ENCODE measurements at regions not wholly inside any gene's neighbourhood (a gene's known extent, or its start where the extent isn't known, plus 50 kb on each side); places are given as distances from the start of the nearest gene placed in this dataset.

- CTCF ChIA-PET = no interaction called here
- no peak overlapping the region for H3K4me3 ChIP-seq (ENCODE audit: control insufficient read depth in 1 of 7, extremely low read depth in 1 of 7, insufficient read depth in 4 of 7, low read depth in 2 of 7, low read length in 6 of 7)
- no peak overlapping the region for H3K27ac ChIP-seq (ENCODE audit: insufficient read depth in 1 of 2, low read depth in 1 of 2, low read length in 2 of 2, poor library complexity in 1 of 2, severe bottlenecking in 2 of 2)
- no peaks in the 10 kb centered on the region for H3K4me1 ChIP-seq (ENCODE audit: control extremely low read depth in 1 of 4, control insufficient read depth in 4 of 4, insufficient read depth in 4 of 4, low read length in 3 of 4)
- H3K27me3 ChIP-seq (replicated peaks in 2 of 5; ENCODE audit: control insufficient read depth in 4 of 5, insufficient read depth in 5 of 5, low read length in 4 of 5) = no peaks in the 10 kb centered on the region
- POLR2A ChIA-PET = no interaction called here
- no peaks in the 10 kb centered on the region for H3K9me3 ChIP-seq (ENCODE audit: control extremely low read depth in 1 of 5, control insufficient read depth in 4 of 5, insufficient read depth in 2 of 5, low read depth in 1 of 5, low read length in 4 of 5)
- H3K36me3 ChIP-seq (ENCODE audit: control insufficient read depth in 4 of 4, insufficient read depth in 4 of 4, low read length in 3 of 4) = no peaks in the 10 kb centered on the region
- 40% methylated on average over 1 of the region's 3 CpGs for WGBS (ENCODE audit: insufficient coverage)
- DNase-seq = no peak
These were observed 244.2 kb upstream of the NR3C2 start for GRCh38 chr4:148686449-148686848.

GRCh38 chr4:148684638-148685037 is 242.4 kb upstream of the NR3C2 start:
- POLR2A ChIA-PET = no interaction called here

GRCh38 chr4:148680884-148681283 is 238.7 kb upstream of the NR3C2 start:
- H3K4me1 ChIP-seq (ENCODE audit: control extremely low read depth in 1 of 4, control insufficient read depth in 4 of 4, insufficient read depth in 4 of 4, low read length in 3 of 4) = no peaks in the 10 kb centered on the region
- CTCF ChIA-PET = no interaction called here
- no peak overlapping the region for H3K27ac ChIP-seq (ENCODE audit: insufficient read depth in 1 of 2, low read depth in 1 of 2, low read length in 2 of 2, poor library complexity in 1 of 2, severe bottlenecking in 2 of 2)
- H3K9me3 ChIP-seq (ENCODE audit: control extremely low read depth in 1 of 5, control insufficient read depth in 4 of 5, insufficient read depth in 2 of 5, low read depth in 1 of 5, low read length in 4 of 5) = no peaks in the 10 kb centered on the region
- WGBS (ENCODE audit: insufficient coverage) = 64% methylated on average over 2 of the region's 2 CpGs
- no peaks in the 10 kb centered on the region for H3K36me3 ChIP-seq (ENCODE audit: control insufficient read depth in 4 of 4, insufficient read depth in 4 of 4, low read length in 3 of 4)
- H3K4me3 ChIP-seq (ENCODE audit: control insufficient read depth in 1 of 7, extremely low read depth in 1 of 7, insufficient read depth in 4 of 7, low read depth in 2 of 7, low read length in 6 of 7) = no peak overlapping the region
- POLR2A ChIA-PET = no interaction called here
- no peak for DNase-seq
- no peaks in the 10 kb centered on the region for H3K27me3 ChIP-seq (replicated peaks in 2 of 5; ENCODE audit: control insufficient read depth in 4 of 5, insufficient read depth in 5 of 5, low read length in 4 of 5)

More at GRCh38 chr4:148684638-148685037, 242.4 kb upstream of the NR3C2 start:
- H3K36me3 ChIP-seq (ENCODE audit: control insufficient read depth in 4 of 4, insufficient read depth in 4 of 4, low read length in 3 of 4) = no peaks in the 10 kb centered on the region
- no peak for DNase-seq
- H3K27me3 ChIP-seq (replicated peaks in 2 of 5; ENCODE audit: control insufficient read depth in 4 of 5, insufficient read depth in 5 of 5, low read length in 4 of 5) = no peaks in the 10 kb centered on the region
- H3K4me3 ChIP-seq (ENCODE audit: control insufficient read depth in 1 of 7, extremely low read depth in 1 of 7, insufficient read depth in 4 of 7, low read depth in 2 of 7, low read length in 6 of 7) = no peak overlapping the region
- CTCF ChIA-PET = no interaction called here
- no peak overlapping the region for H3K27ac ChIP-seq (ENCODE audit: insufficient read depth in 1 of 2, low read depth in 1 of 2, low read length in 2 of 2, poor library complexity in 1 of 2, severe bottlenecking in 2 of 2)
- 100% methylated on average over 1 of the region's 1 CpG for WGBS (ENCODE audit: insufficient coverage)
- no peaks in the 10 kb centered on the region for H3K9me3 ChIP-seq (ENCODE audit: control extremely low read depth in 1 of 5, control insufficient read depth in 4 of 5, insufficient read depth in 2 of 5, low read depth in 1 of 5, low read length in 4 of 5)
- no peaks in the 10 kb centered on the region for H3K4me1 ChIP-seq (ENCODE audit: control extremely low read depth in 1 of 4, control insufficient read depth in 4 of 4, insufficient read depth in 4 of 4, low read length in 3 of 4)

- CTCF ChIA-PET = no interaction called here
- no peak overlapping the region for H3K27ac ChIP-seq (ENCODE audit: insufficient read depth in 1 of 2, low read depth in 1 of 2, low read length in 2 of 2, poor library complexity in 1 of 2, severe bottlenecking in 2 of 2)
- no peaks in the 10 kb centered on the region for H3K36me3 ChIP-seq (ENCODE audit: control insufficient read depth in 4 of 4, insufficient read depth in 4 of 4, low read length in 3 of 4)
- H3K9me3 ChIP-seq (ENCODE audit: control extremely low read depth in 1 of 5, control insufficient read depth in 4 of 5, insufficient read depth in 2 of 5, low read depth in 1 of 5, low read length in 4 of 5) = no peaks in the 10 kb centered on the region
- POLR2A ChIA-PET = no interaction called here
- DNase-seq = no peak
- no peaks in the 10 kb centered on the region for H3K27me3 ChIP-seq (replicated peaks in 2 of 5; ENCODE audit: control insufficient read depth in 4 of 5, insufficient read depth in 5 of 5, low read length in 4 of 5)
- no peaks in the 10 kb centered on the region for H3K4me1 ChIP-seq (ENCODE audit: control extremely low read depth in 1 of 4, control insufficient read depth in 4 of 4, insufficient read depth in 4 of 4, low read length in 3 of 4)
- H3K4me3 ChIP-seq (ENCODE audit: control insufficient read depth in 1 of 7, extremely low read depth in 1 of 7, insufficient read depth in 4 of 7, low read depth in 2 of 7, low read length in 6 of 7) = no peak overlapping the region
These were observed 234.1 kb upstream of the NR3C2 start for GRCh38 chr4:148676344-148676743.

GRCh38 chr4:148674876-148675275 is 232.7 kb upstream of the NR3C2 start:
- Histone ChIP-seq H3K27ac (ENCODE audit: insufficient read depth in 1 of 2, low read depth in 1 of 2, low read length in 2 of 2, poor library complexity in 1 of 2, severe bottlenecking in 2 of 2) (no peak overlapping the region), H3K36me3 (ENCODE audit: control insufficient read depth in 4 of 4, insufficient read depth in 4 of 4, low read length in 3 of 4) (no peaks in the 10 kb centered on the region), H3K4me3 (ENCODE audit: control insufficient read depth in 1 of 7, extremely low read depth in 1 of 7, insufficient read depth in 4 of 7, low read depth in 2 of 7, low read length in 6 of 7) (no peak overlapping the region), H3K4me1 (ENCODE audit: control extremely low read depth in 1 of 4, control insufficient read depth in 4 of 4, insufficient read depth in 4 of 4, low read length in 3 of 4) (no peaks in the 10 kb centered on the region), H3K27me3 (replicated peaks in 2 of 5; ENCODE audit: control insufficient read depth in 4 of 5, insufficient read depth in 5 of 5, low read length in 4 of 5) (no peaks in the 10 kb centered on the region), H3K9me3 (ENCODE audit: control extremely low read depth in 1 of 5, control insufficient read depth in 4 of 5, insufficient read depth in 2 of 5, low read depth in 1 of 5, low read length in 4 of 5) (no peaks in the 10 kb centered on the region)
- no peak for DNase-seq
- POLR2A ChIA-PET = no interaction called here
- CTCF ChIA-PET = no interaction called here
- 100% methylated on average over 2 of the region's 3 CpGs for WGBS (ENCODE audit: insufficient coverage)

GRCh38 chr4:148664636-148665035 is 222.4 kb upstream of the NR3C2 start:
- WGBS (ENCODE audit: insufficient coverage) = 100% methylated on average over 3 of the region's 5 CpGs
- Histone ChIP-seq H3K4me1 (ENCODE audit: control extremely low read depth in 1 of 4, control insufficient read depth in 4 of 4, insufficient read depth in 4 of 4, low read length in 3 of 4) (no peaks in the 10 kb centered on the region), H3K27me3 (replicated peaks in 2 of 5; ENCODE audit: control insufficient read depth in 4 of 5, insufficient read depth in 5 of 5, low read length in 4 of 5) (no peaks in the 10 kb centered on the region), H3K4me3 (ENCODE audit: control insufficient read depth in 1 of 7, extremely low read depth in 1 of 7, insufficient read depth in 4 of 7, low read depth in 2 of 7, low read length in 6 of 7) (no peak overlapping the region), H3K36me3 (ENCODE audit: control insufficient read depth in 4 of 4, insufficient read depth in 4 of 4, low read length in 3 of 4) (no peaks in the 10 kb centered on the region), H3K27ac (ENCODE audit: insufficient read depth in 1 of 2, low read depth in 1 of 2, low read length in 2 of 2, poor library complexity in 1 of 2, severe bottlenecking in 2 of 2) (no peak overlapping the region), H3K9me3 (ENCODE audit: control extremely low read depth in 1 of 5, control insufficient read depth in 4 of 5, insufficient read depth in 2 of 5, low read depth in 1 of 5, low read length in 4 of 5) (peaks cover 0 to 1% (median 0%) of the 10 kb centered on the region in 5 experiments)
- ChIA-PET CTCF (no interaction called here), POLR2A (no interaction called here)
- DNase-seq = no peak

GRCh38 chr4:148654131-148654530 is 211.9 kb upstream of the NR3C2 start:
- CTCF ChIA-PET = no interaction called here
- Histone ChIP-seq H3K27me3 (replicated peaks in 2 of 5; ENCODE audit: control insufficient read depth in 4 of 5, insufficient read depth in 5 of 5, low read length in 4 of 5) (no peaks in the 10 kb centered on the region), H3K4me3 (ENCODE audit: control insufficient read depth in 1 of 7, extremely low read depth in 1 of 7, insufficient read depth in 4 of 7, low read depth in 2 of 7, low read length in 6 of 7) (no peak overlapping the region), H3K27ac (ENCODE audit: insufficient read depth in 1 of 2, low read depth in 1 of 2, low read length in 2 of 2, poor library complexity in 1 of 2, severe bottlenecking in 2 of 2) (no peak overlapping the region), H3K36me3 (ENCODE audit: control insufficient read depth in 4 of 4, insufficient read depth in 4 of 4, low read length in 3 of 4) (no peaks in the 10 kb centered on the region), H3K9me3 (ENCODE audit: control extremely low read depth in 1 of 5, control insufficient read depth in 4 of 5, insufficient read depth in 2 of 5, low read depth in 1 of 5, low read length in 4 of 5) (peaks cover 0 to 1% (median 0%) of the 10 kb centered on the region in 5 experiments), H3K4me1 (ENCODE audit: control extremely low read depth in 1 of 4, control insufficient read depth in 4 of 4, insufficient read depth in 4 of 4, low read length in 3 of 4) (no peaks in the 10 kb centered on the region)
- no CpG with 5 or more reads among the region's 2 CpGs for WGBS (ENCODE audit: insufficient coverage)
- POLR2A ChIA-PET = no interaction called here
- no peak for DNase-seq

- WGBS (ENCODE audit: insufficient coverage) = 96% methylated on average over 2 of the region's 4 CpGs
- H3K27me3 ChIP-seq (replicated peaks in 2 of 5; ENCODE audit: control insufficient read depth in 4 of 5, insufficient read depth in 5 of 5, low read length in 4 of 5) = no peaks in the 10 kb centered on the region
- no peaks in the 10 kb centered on the region for H3K36me3 ChIP-seq (ENCODE audit: control insufficient read depth in 4 of 4, insufficient read depth in 4 of 4, low read length in 3 of 4)
- no peak overlapping the region for H3K4me3 ChIP-seq (ENCODE audit: control insufficient read depth in 1 of 7, extremely low read depth in 1 of 7, insufficient read depth in 4 of 7, low read depth in 2 of 7, low read length in 6 of 7)
- POLR2A ChIA-PET = no interaction called here
- no peak for DNase-seq
- CTCF ChIA-PET = no interaction called here
- no peak overlapping the region for H3K27ac ChIP-seq (ENCODE audit: insufficient read depth in 1 of 2, low read depth in 1 of 2, low read length in 2 of 2, poor library complexity in 1 of 2, severe bottlenecking in 2 of 2)
- H3K4me1 ChIP-seq (ENCODE audit: control extremely low read depth in 1 of 4, control insufficient read depth in 4 of 4, insufficient read depth in 4 of 4, low read length in 3 of 4) = no peaks in the 10 kb centered on the region
- H3K9me3 ChIP-seq (ENCODE audit: control extremely low read depth in 1 of 5, control insufficient read depth in 4 of 5, insufficient read depth in 2 of 5, low read depth in 1 of 5, low read length in 4 of 5) = peaks cover 0 to 1% (median 0%) of the 10 kb centered on the region in 5 experiments
These were observed 211.5 kb upstream of the NR3C2 start for GRCh38 chr4:148653681-148654080.
